Spinal cord (tissue), 9 donors: ENCODE measurements at regions not wholly inside any gene's neighbourhood (a gene's known extent, or its start where the extent isn't known, plus 50 kb on each side); places are given as distances from the start of the nearest gene placed in this dataset.
"Not testable (repeated sequence)": the region's sequence is repeated elsewhere in the genome, so short reads cannot be mapped to it uniquely, and the experiment has no call there.

Experiments used
- DNase-seq, 6 donors: peaks; one replicate each; pipeline versions ENCODE4 v3.0.0 to v3.0.0-alpha.2; 2013 to 2015; ENCODE audit warnings: low spot score in 6 of 6, low read depth in 4 of 6
- H3K27ac ChIP-seq: one replicate; pipeline ENCODE4 v1.5.1; 2013; ENCODE audit warnings: low read depth, low read length, control low read depth
- H3K27me3 ChIP-seq: one replicate; pipeline ENCODE4 v1.6.1; 2013; ENCODE audit warnings: low read length; ENCODE audit not compliant: control insufficient read depth, insufficient read depth
- H3K36me3 ChIP-seq: one replicate; pipeline ENCODE4 v1.6.1; 2013; ENCODE audit warnings: low read length; ENCODE audit not compliant: control insufficient read depth, insufficient read depth
- H3K4me1 ChIP-seq: one replicate; pipeline ENCODE4 v1.6.1; 2013; ENCODE audit warnings: low read length; ENCODE audit not compliant: control insufficient read depth, insufficient read depth
- H3K4me3 ChIP-seq: one replicate; pipeline ENCODE4 v1.5.1; 2013; ENCODE audit warnings: low read depth, low read length, control low read depth
- H3K9me3 ChIP-seq: one replicate; pipeline ENCODE4 v1.6.1; 2013; ENCODE audit warnings: low read length; ENCODE audit not compliant: control insufficient read depth, insufficient read depth
- WGBS: methylation state at CpG from one replicate; pipeline ENCODE4 v1.1.5; 2013; ENCODE audit warnings: missing lambda C conversion rate; ENCODE audit not compliant: insufficient coverage; 5-methylcytosine and 5-hydroxymethylcytosine counted together
- donor health status: healthy.

- Histone ChIP-seq H3K4me1 (peaks cover 5% of the 10 kb centered on the region), H3K27me3 (no peaks in the 10 kb centered on the region), H3K4me3 (no peak overlapping the region), H3K9me3 (no peaks in the 10 kb centered on the region), H3K36me3 (no peaks in the 10 kb centered on the region), H3K27ac (no peak overlapping the region)
- 63% methylated on average over 2 of the region's 4 CpGs for WGBS
- DNase-seq, result no peak
These were observed 71.0 kb upstream of the THUMPD2 start for GRCh38 chr2:39849982-39850526.

DNA sequence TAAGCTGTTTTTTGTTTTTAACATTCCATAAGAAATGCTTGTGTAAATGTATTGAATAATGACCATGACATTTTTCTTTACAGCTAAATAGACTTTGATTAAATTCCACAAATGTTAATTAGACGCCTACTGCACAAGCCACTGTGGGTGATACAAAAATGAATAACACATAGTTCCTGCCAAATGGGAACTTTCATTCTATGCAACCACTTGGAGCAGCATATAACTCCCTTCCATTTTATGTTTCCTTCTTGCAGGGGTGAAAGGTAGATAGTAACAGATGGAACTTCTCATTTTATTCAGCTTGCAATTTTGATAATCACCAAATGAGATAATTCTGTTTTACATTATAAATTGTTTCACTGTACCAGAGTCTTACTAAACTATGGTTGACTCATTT, 70.0 kb upstream of the THUMPD2 start:
- Histone ChIP-seq H3K27ac (no peak overlapping the region), H3K4me1 (peaks cover 5% of the 10 kb centered on the region), H3K27me3 (no peaks in the 10 kb centered on the region), H3K4me3 (no peak overlapping the region), H3K9me3 (no peaks in the 10 kb centered on the region), H3K36me3 (no peaks in the 10 kb centered on the region)
- no peak for DNase-seq
- no CpG with 5 or more reads among the region's 1 CpG for WGBS

- H3K4me3 ChIP-seq, result no peak overlapping the region
- no peaks in the 10 kb centered on the region for H3K9me3 ChIP-seq
- WGBS, result no CpG with 5 or more reads among the region's 6 CpGs
- H3K4me1 ChIP-seq, result no peaks in the 10 kb centered on the region
- DNase-seq, result no peak
- H3K27me3 ChIP-seq, result no peaks in the 10 kb centered on the region
- no peaks in the 10 kb centered on the region for H3K36me3 ChIP-seq
- no peak overlapping the region for H3K27ac ChIP-seq
These were observed 66.5 kb upstream of the THUMPD2 start for GRCh38 chr2:39845460-39846146.

GRCh38 chr2:39839261-39839848, 60.3 kb upstream of the THUMPD2 start:
- WGBS, result 92% methylated on average over 3 of the region's 5 CpGs
- Histone ChIP-seq H3K36me3 (no peaks in the 10 kb centered on the region), H3K9me3 (peaks cover 4% of the 10 kb centered on the region), H3K4me1 (no peaks in the 10 kb centered on the region), H3K27me3 (no peaks in the 10 kb centered on the region), H3K27ac (no peak overlapping the region), H3K4me3 (no peak overlapping the region)
- DNase-seq, result no peak

GRCh38 chr2:39838589-39838988, 59.5 kb upstream of the THUMPD2 start:
- H3K4me1 ChIP-seq, result no peaks in the 10 kb centered on the region
- DNase-seq, result no peak
- no peak overlapping the region for H3K4me3 ChIP-seq
- H3K27ac ChIP-seq, result no peak overlapping the region
- no peaks in the 10 kb centered on the region for H3K36me3 ChIP-seq
- 89% methylated on average over 3 of the region's 3 CpGs for WGBS
- no peaks in the 10 kb centered on the region for H3K27me3 ChIP-seq
- peaks cover 4% of the 10 kb centered on the region for H3K9me3 ChIP-seq

- WGBS, result 29% methylated on average over 5 of the region's 6 CpGs
- Histone ChIP-seq H3K9me3 (peaks cover 4% of the 10 kb centered on the region), H3K4me1 (no peaks in the 10 kb centered on the region), H3K27me3 (no peaks in the 10 kb centered on the region), H3K36me3 (no peaks in the 10 kb centered on the region), H3K4me3 (no peak overlapping the region), H3K27ac (no peak overlapping the region)
- no peak for DNase-seq
These were observed 58.9 kb upstream of the THUMPD2 start for GRCh38 chr2:39837856-39838453.

DNA sequence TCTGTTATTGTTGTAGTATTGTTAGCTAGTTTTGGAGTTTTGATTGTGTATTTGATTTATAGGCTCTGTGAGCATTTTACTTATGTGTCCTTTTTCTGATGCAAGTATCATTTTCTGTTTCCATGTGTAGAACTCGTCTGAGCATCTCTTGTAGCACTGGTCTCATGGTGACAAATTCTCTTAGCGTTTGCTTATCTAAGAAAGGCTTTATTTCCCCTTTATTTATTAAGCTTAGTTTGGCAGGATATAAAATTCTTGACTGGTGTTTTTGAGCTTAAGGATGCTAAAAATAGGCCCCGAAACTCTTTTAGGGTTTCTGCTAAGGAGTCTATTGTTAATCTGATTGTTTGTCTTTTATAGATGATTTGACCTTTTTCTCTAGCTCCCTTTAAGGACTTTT, 57.6 kb upstream of the THUMPD2 start:
- Histone ChIP-seq H3K36me3 (no peaks in the 10 kb centered on the region), H3K4me1 (no peaks in the 10 kb centered on the region), H3K9me3 (peaks cover 4% of the 10 kb centered on the region), H3K4me3 (no peak overlapping the region), H3K27me3 (no peaks in the 10 kb centered on the region), H3K27ac (no peak overlapping the region)
- DNase-seq, result no peak
- no CpG with 5 or more reads among the region's 3 CpGs for WGBS

DNA sequence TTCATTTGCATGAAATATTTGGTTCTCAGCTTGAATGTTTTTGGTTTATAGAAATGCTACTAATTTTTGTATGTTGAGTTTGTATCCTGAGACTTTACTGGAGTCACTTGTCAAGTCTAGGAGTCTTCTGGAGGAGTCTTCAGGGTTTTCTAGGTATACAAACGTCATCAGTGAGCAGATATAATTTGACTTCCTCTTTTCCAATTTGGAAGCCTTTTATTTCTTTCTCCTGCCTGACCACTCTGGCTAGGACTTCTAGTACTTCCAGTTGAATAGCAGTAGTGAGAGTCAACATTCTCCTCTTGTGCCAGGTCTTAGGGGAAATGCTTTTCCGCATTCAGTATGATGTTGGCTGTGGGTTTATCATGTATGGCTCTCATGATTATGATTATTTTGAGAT, 55.4 kb upstream of the THUMPD2 start:
- Histone ChIP-seq H3K36me3 (no peaks in the 10 kb centered on the region), H3K27ac (no peak overlapping the region), H3K4me3 (no peak overlapping the region), H3K9me3 (peaks cover 4% of the 10 kb centered on the region), H3K4me1 (no peaks in the 10 kb centered on the region), H3K27me3 (no peaks in the 10 kb centered on the region)
- no peak for DNase-seq
- WGBS, result 100% methylated on average over 1 of the region's 2 CpGs

GRCh38 chr2:39830610-39831009, 51.6 kb upstream of the THUMPD2 start:
- H3K27ac ChIP-seq, DNase-seq, H3K9me3 ChIP-seq, H3K27me3 ChIP-seq, H3K4me1 ChIP-seq, H3K36me3 ChIP-seq, H3K4me3 ChIP-seq: not testable (repeated sequence)
- WGBS, result 81% methylated on average over 2 of the region's 4 CpGs
